IMR-90 (cell line): ENCODE measurements at regions not wholly inside any gene's neighbourhood (a gene's known extent, or its start where the extent isn't known, plus 50 kb on each side); places are given as distances from the start of the nearest gene placed in this dataset.

Source experiments
- ATAC-seq: fragments of 200-7000 bp; cut with Tn5 transposase; 2 replicates; pipeline ENCODE4 v1.9.1; 2020; ENCODE audit warnings: low read depth, mild to moderate bottlenecking, moderate library complexity
- BruUV-seq: library from RNA; stranded (reverse); fragments of 400-500 nt; replicated peaks from 2 replicates; lab custom pipeline; 2021; lab: Mats Ljungman, UMichigan
- CTCF ChIA-PET: fragments of 300-600 bp; formaldehyde crosslinking; extraction: SDS; loops from one replicate; lab custom pipeline; 2021; ENCODE audit warnings: antibody characterized with exemption; lab: Yijun Ruan, JAX
- POLR2A ChIA-PET: fragments of 300-600 bp; sonication (Branson Sonifier 250); formaldehyde crosslinking; loops from one replicate; lab custom pipeline; 2022; ENCODE audit warnings: antibody characterized with exemption; ENCODE audit not compliant: unreplicated experiment; lab: Charles Lee
- DNase-seq: peaks from one replicate; pipeline ENCODE4 v3.0.0; 2013
- H2AFZ ChIP-seq: replicated peaks from 2 replicates; pipeline ENCODE3; 2013; ENCODE audit warnings: low read length, mild to moderate bottlenecking; ENCODE audit not compliant: poor library complexity
- H2AK5ac ChIP-seq: 2 replicates; pipeline ENCODE4 v1.6.1; 2013; ENCODE audit warnings: low read depth, low read length, inconsistent platforms
- H2AK9ac ChIP-seq: replicated peaks from 2 replicates; pipeline ENCODE3; 2013; ENCODE audit warnings: mild to moderate bottlenecking, low read depth, low read length, moderate library complexity; ENCODE audit not compliant: poor library complexity
- H2BK120ac ChIP-seq: 2 replicates; pipeline ENCODE4 v1.6.1; 2013; ENCODE audit warnings: low read depth, low read length, inconsistent platforms
- H2BK15ac ChIP-seq: 3 replicates; pipeline ENCODE4 v1.6.1; 2013; ENCODE audit warnings: low read depth, low read length, inconsistent platforms
- H2BK20ac ChIP-seq: 2 replicates; pipeline ENCODE4 v1.6.1; 2013; ENCODE audit warnings: low read depth, mild to moderate bottlenecking, inconsistent platforms, low read length, moderate library complexity
- H2BK5ac ChIP-seq: 2 replicates; pipeline ENCODE4 v1.6.1; 2013; ENCODE audit warnings: mild to moderate bottlenecking, low read depth, low read length, inconsistent platforms; ENCODE audit not compliant: poor library complexity, severe bottlenecking
- H3K14ac ChIP-seq: replicated peaks from 2 replicates; pipeline ENCODE4 v1.6.1; 2013; ENCODE audit warnings: low read depth, low read length, inconsistent platforms
- H3K18ac ChIP-seq: 2 replicates; pipeline ENCODE4 v1.6.1; 2013; ENCODE audit warnings: low read depth, low read length, control low read depth
- H3K23ac ChIP-seq: 2 replicates; pipeline ENCODE4 v1.6.1; 2013; ENCODE audit warnings: low read depth, low read length, inconsistent platforms
- H3K27ac ChIP-seq: 2 replicates; pipeline ENCODE4 v1.5.1; 2013; ENCODE audit warnings: mild to moderate bottlenecking, control low read depth, low read length; ENCODE audit not compliant: insufficient read depth
- H3K27me3 ChIP-seq: 2 replicates; pipeline ENCODE4 v1.6.1; 2013; ENCODE audit warnings: low read length; ENCODE audit not compliant: control insufficient read depth, insufficient read depth
- H3K36me3 ChIP-seq: 2 replicates; pipeline ENCODE4 v1.6.1; 2013; ENCODE audit warnings: low read length, mixed read lengths; ENCODE audit not compliant: control insufficient read depth, insufficient read depth
- H3K4ac ChIP-seq: 2 replicates; pipeline ENCODE4 v1.6.1; 2013; ENCODE audit warnings: low read depth, low read length, inconsistent platforms
- H3K4me1 ChIP-seq: 2 replicates; pipeline ENCODE4 v1.6.1; 2013; ENCODE audit warnings: low read length, mixed read lengths; ENCODE audit not compliant: control insufficient read depth, insufficient read depth
- H3K4me2 ChIP-seq: 2 replicates; pipeline ENCODE4 v1.6.1; 2013; ENCODE audit warnings: low read depth, mild to moderate bottlenecking, control low read depth, low read length, moderate library complexity
- H3K4me3 ChIP-seq: 2 replicates; pipeline ENCODE4 v1.5.1; 2013; ENCODE audit warnings: low read depth, mild to moderate bottlenecking, control low read depth, low read length, moderate library complexity; ENCODE audit not compliant: insufficient read depth
- H3K56ac ChIP-seq: 2 replicates; pipeline ENCODE4 v1.6.1; 2013; ENCODE audit warnings: low read length, inconsistent platforms; ENCODE audit not compliant: insufficient read depth; ENCODE audit errors: extremely low read depth
- H3K79me1 ChIP-seq, 2 experiments: 2 replicates each; pipeline ENCODE4 v1.6.1; 2013; ENCODE audit warnings: low read length in 2 of 2, inconsistent platforms in 1 of 2, low read depth in 1 of 2
- H3K9ac ChIP-seq: 2 replicates; pipeline ENCODE4 v1.6.1; 2013; ENCODE audit warnings: low read depth, low read length, control low read depth
- H3K9me1 ChIP-seq: 2 replicates; pipeline ENCODE4 v1.6.1; 2013; ENCODE audit warnings: low read length, inconsistent platforms; ENCODE audit not compliant: insufficient read depth
- H3K9me3 ChIP-seq: 2 replicates; pipeline ENCODE4 v1.6.1; 2013; ENCODE audit warnings: low read length; ENCODE audit not compliant: control insufficient read depth, insufficient read depth
- H4K20me1 ChIP-seq: 2 replicates; pipeline ENCODE4 v1.6.1; 2013; ENCODE audit warnings: low read length, inconsistent platforms; ENCODE audit not compliant: insufficient read depth
- H4K5ac ChIP-seq: 2 replicates; pipeline ENCODE4 v1.6.1; 2013; ENCODE audit warnings: mild to moderate bottlenecking, low read depth, low read length, control low read depth
- H4K8ac ChIP-seq, 2 experiments: 2 replicates each; pipeline ENCODE4 v1.6.1; 2013; ENCODE audit warnings: low read depth in 2 of 2, low read length in 2 of 2, control low read depth in 1 of 2, inconsistent platforms in 1 of 2
- H4K91ac ChIP-seq: 2 replicates; pipeline ENCODE4 v1.6.1; 2013; ENCODE audit warnings: low read depth, low read length, inconsistent platforms; ENCODE audit not compliant: insufficient read depth
- BHLHE40 ChIP-seq: fragments of 150-350 bp; IDR thresholded peaks from 2 replicates; pipeline ENCODE4 v1.6.1; 2016; ENCODE audit warnings: mild to moderate bottlenecking, low read depth, low read length
- CEBPB ChIP-seq: IDR thresholded peaks from 2 replicates; pipeline ENCODE4 v1.6.1; 2012; ENCODE audit warnings: low read depth, low read length, improper control_type of control experiment
- CHD1 ChIP-seq: IDR thresholded peaks from 2 replicates; pipeline ENCODE4 v1.6.1; 2012; ENCODE audit warnings: low read depth, low read length, improper control_type of control experiment
- CTCF ChIP-seq: conservative IDR thresholded peaks from 2 replicates; pipeline ENCODE4 v1.5.1; 2012; ENCODE audit warnings: mild to moderate bottlenecking, low read depth, low read length, improper control_type of control experiment
- ELK1 ChIP-seq: fragments of 150-350 bp; IDR thresholded peaks from 2 replicates; pipeline ENCODE4 v1.6.1; 2016; ENCODE audit warnings: low read depth, mild to moderate bottlenecking, low read length, moderate library complexity, borderline replicate concordance
- FOS ChIP-seq: fragments of 150-350 bp; IDR thresholded peaks from 2 replicates; pipeline ENCODE4 v1.6.1; 2016; ENCODE audit warnings: low read depth, low read length
- MAFK ChIP-seq: IDR thresholded peaks from 2 replicates; pipeline ENCODE4 v1.6.1; 2012; ENCODE audit warnings: low read depth, low read length, improper control_type of control experiment
- MAZ ChIP-seq: IDR thresholded peaks from 2 replicates; pipeline ENCODE4 v1.6.1; 2012; ENCODE audit warnings: low read depth, mild to moderate bottlenecking, low read length, improper control_type of control experiment, moderate library complexity, borderline replicate concordance
- MXI1 ChIP-seq: IDR thresholded peaks from 2 replicates; pipeline ENCODE4 v1.6.1; 2012; ENCODE audit warnings: low read depth, mild to moderate bottlenecking, low read length, moderate library complexity, borderline replicate concordance
- NFE2L2 ChIP-seq: fragments of 150-350 bp; IDR thresholded peaks from 2 replicates; pipeline ENCODE4 v1.6.1; 2016; ENCODE audit warnings: low read depth, mild to moderate bottlenecking, low read length
- POLR2A ChIP-seq: IDR thresholded peaks from 2 replicates; pipeline ENCODE4 v1.6.1; 2012; ENCODE audit warnings: mild to moderate bottlenecking, low read depth, low read length
- RAD21 ChIP-seq: IDR thresholded peaks from 2 replicates; pipeline ENCODE4 v1.6.1; 2012; ENCODE audit warnings: low read length, improper control_type of control experiment
- RCOR1 ChIP-seq: IDR thresholded peaks from 2 replicates; pipeline ENCODE4 v1.6.1; 2012; ENCODE audit warnings: mild to moderate bottlenecking, low read length, improper control_type of control experiment; ENCODE audit not compliant: insufficient replicate concordance
- RFX5 ChIP-seq: IDR thresholded peaks from 2 replicates; pipeline ENCODE4 v1.8.0; 2012; ENCODE audit warnings: low read depth, mild to moderate bottlenecking, low read length, moderate library complexity
- SMC3 ChIP-seq: fragments of 150-350 bp; IDR thresholded peaks from 2 replicates; pipeline ENCODE4 v1.6.1; 2016; ENCODE audit warnings: low read depth, mild to moderate bottlenecking, antibody characterized with exemption, low read length, moderate library complexity
- WGBS, 2 experiments: methylation state at CpG; one replicate each; pipeline versions ENCODE4 v1.1.5 to v1.1.7; 2013; ENCODE audit warnings: missing lambda C conversion rate in 2 of 2; ENCODE audit not compliant: insufficient read length in 1 of 2; ENCODE audit errors: extremely low coverage in 2 of 2; 5-methylcytosine and 5-hydroxymethylcytosine counted together
- dilution Hi-C: fragments of 300-500 bp; cut with HindIII; formaldehyde crosslinking; loops from one replicate; pipeline ENCODE4 v1.14.3; 2018; ENCODE audit warnings: low sequenced_read_pairs; ENCODE audit not compliant: unreplicated experiment
- in situ Hi-C: fragments of 300-500 bp; cut with MboI; formaldehyde crosslinking; loops from 3 replicates; pipeline ENCODE4 v1.14.3; 2019; ENCODE audit warnings: low sequenced_read_pairs, inconsistent platforms, mixed read lengths
- intact Hi-C: fragments of 100-400 bp; cut with micrococcal nuclease; formaldehyde crosslinking; loops from 2 replicates; pipeline ENCODE4 v1.10.0; 2022
- TF ChIP-seq, protein P1 (sequence below): fragments of 150-350 bp; IDR thresholded peaks from 2 replicates; pipeline ENCODE4 v1.6.1; 2017; ENCODE audit warnings: mild to moderate bottlenecking, antibody characterized with exemption, low read length, low read depth

DNA sequence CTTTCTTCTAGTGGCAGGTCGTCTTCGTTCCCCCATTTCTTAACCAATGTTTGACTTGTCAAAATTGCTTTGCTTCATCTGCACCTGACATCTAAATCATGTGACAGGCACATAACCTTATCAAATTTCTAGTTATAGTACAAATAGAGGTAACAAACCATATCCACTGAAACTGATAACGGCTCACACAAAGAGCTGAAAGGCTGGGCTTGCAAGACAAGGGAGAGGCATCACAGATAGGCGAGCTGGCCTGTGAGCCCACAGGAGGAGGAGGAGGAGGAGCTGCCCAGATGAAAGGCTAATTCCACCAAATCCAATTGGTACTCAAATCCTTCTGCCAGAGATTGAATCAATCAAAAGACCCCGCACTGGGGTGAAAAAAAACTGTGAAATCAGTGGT, 80.2 kb upstream of the NEBL start:
- WGBS, 2 experiments, result no CpG with 5 or more reads among the region's 5 CpGs
- Histone ChIP-seq H3K23ac (no peak overlapping the region), H3K9me3 (no peaks in the 10 kb centered on the region), H4K91ac (no peak overlapping the region), H4K8ac (no peak overlapping the region), H2BK5ac (no peak overlapping the region), H3K27ac (no peak overlapping the region), H2AK5ac (no peak overlapping the region), H3K4me3 (no peak overlapping the region), H2AFZ (no peak overlapping the region), H3K4me2 (no peak overlapping the region), H3K18ac (no peak overlapping the region), H4K20me1 (no peaks in the 10 kb centered on the region), H3K9me1 (no peaks in the 10 kb centered on the region), H2BK20ac (no peak overlapping the region), H2BK120ac (no peak overlapping the region), H3K36me3 (no peaks in the 10 kb centered on the region), H3K79me1 (no peaks in the 10 kb centered on the region), H3K56ac (no peak overlapping the region), H3K9ac (no peak overlapping the region), H3K14ac (no peak overlapping the region), H3K4me1 (no peaks in the 10 kb centered on the region), H3K4ac (no peak overlapping the region), H2BK15ac (no peak overlapping the region), H2AK9ac (no peak overlapping the region), H3K27me3 (no peaks in the 10 kb centered on the region), H4K5ac (no peak overlapping the region)
- in situ Hi-C loops (no loop called here), intact Hi-C loops (no loop called here), dilution Hi-C loops (no loop called here)
- ATAC-seq (no peak), DNase-seq (no peak)
- no TSS peak for BruUV-seq
- TF ChIP-seq CEBPB (no peak), RFX5 (no peak), FOS (no peak), BHLHE40 (no peak), SMC3 (no peak), RAD21 (no peak), MXI1 (no peak), MAZ (no peak), POLR2A (no peak), ELK1 (no peak), MAFK (no peak), RCOR1 (no peak), CTCF (no peak), CHD1 (no peak), NFE2L2 (no peak)
- TF ChIP-seq, protein P1, sequence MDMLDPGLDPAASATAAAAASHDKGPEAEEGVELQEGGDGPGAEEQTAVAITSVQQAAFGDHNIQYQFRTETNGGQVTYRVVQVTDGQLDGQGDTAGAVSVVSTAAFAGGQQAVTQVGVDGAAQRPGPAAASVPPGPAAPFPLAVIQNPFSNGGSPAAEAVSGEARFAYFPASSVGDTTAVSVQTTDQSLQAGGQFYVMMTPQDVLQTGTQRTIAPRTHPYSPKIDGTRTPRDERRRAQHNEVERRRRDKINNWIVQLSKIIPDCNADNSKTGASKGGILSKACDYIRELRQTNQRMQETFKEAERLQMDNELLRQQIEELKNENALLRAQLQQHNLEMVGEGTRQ, result no peak
- POLR2A ChIA-PET, result no interaction called here
- CTCF ChIA-PET, result no interaction called here
